Suprapubic skin (tissue), 4 donors: ENCODE measurements at regions not wholly inside any gene's neighbourhood (a gene's known extent, or its start where the extent isn't known, plus 50 kb on each side); places are given as distances from the start of the nearest gene placed in this dataset.

ENCODE experiments used
- DNase-seq, 2 donors: peaks; one replicate each; pipeline ENCODE4 v3.0.0-alpha.2; 2019; ENCODE audit warnings: low spot score in 2 of 2
- H3K27ac ChIP-seq: fragments of 200-600 bp; sonication (generic); one replicate; pipeline ENCODE4 v1.5.1; 2019
- H3K27me3 ChIP-seq: fragments of 200-600 bp; sonication (generic); one replicate; pipeline ENCODE4 v1.5.1; 2019
- H3K36me3 ChIP-seq: fragments of 200-600 bp; sonication (generic); one replicate; pipeline ENCODE4 v1.5.1; 2019
- H3K4me1 ChIP-seq: fragments of 200-600 bp; sonication (generic); one replicate; pipeline ENCODE4 v1.5.1; 2019
- H3K4me3 ChIP-seq: fragments of 200-600 bp; sonication (generic); one replicate; pipeline ENCODE4 v1.5.1; 2019; ENCODE audit warnings: mild to moderate bottlenecking
- H3K9me3 ChIP-seq: fragments of 200-600 bp; sonication (generic); one replicate; pipeline ENCODE4 v1.5.1; 2019
- CTCF ChIP-seq, 2 donors: fragments of 200-600 bp in 1 of 2; fragments of 450-650 bp in 1 of 2; sonication (generic) in 1 of 2; IDR thresholded peaks; one replicate each; pipeline ENCODE4 v1.5.1; 2016 to 2019; ENCODE audit warnings: antibody characterized with exemption in 2 of 2, mild to moderate bottlenecking in 1 of 2, moderate library complexity in 1 of 2
- EP300 ChIP-seq: sonication (generic); formaldehyde crosslinking; IDR thresholded peaks from one replicate; pipeline ENCODE4 v1.6.1; 2017; ENCODE audit warnings: antibody characterized with exemption
- POLR2A ChIP-seq, 2 donors: fragments of 450-650 bp; IDR thresholded peaks; one replicate each; pipeline ENCODE4 v1.6.1; 2017; ENCODE audit warnings: antibody characterized with exemption in 2 of 2, mild to moderate bottlenecking in 2 of 2, moderate library complexity in 2 of 2
- POLR2AphosphoS5 ChIP-seq, 3 donors: sonication (generic); formaldehyde crosslinking; IDR thresholded peaks; one replicate each; pipeline ENCODE4 v1.6.1; 2017; ENCODE audit warnings: antibody characterized with exemption in 3 of 3
- WGBS: methylation state at CpG from one replicate; pipeline ENCODE4 v1.1.5; 2018; 5-methylcytosine and 5-hydroxymethylcytosine counted together

GRCh38 chr13:104837756-104838155 is 1697.7 kb downstream of the EFNB2 start:
- H3K27me3 ChIP-seq = no peaks in the 10 kb centered on the region
- no peaks in the 10 kb centered on the region for H3K9me3 ChIP-seq
- DNase-seq = no peak
- TF ChIP-seq EP300 = no peak
- TF ChIP-seq POLR2A (IDR thresholded peaks at IDR 0.05) = no peak
- TF ChIP-seq CTCF (IDR thresholded peaks at IDR 0.05) = no peak
- no peak for TF ChIP-seq POLR2AphosphoS5 (IDR thresholded peaks at IDR 0.05)
- 15% methylated on average over 3 of the region's 3 CpGs for WGBS
- H3K4me3 ChIP-seq = no peak overlapping the region
- H3K36me3 ChIP-seq = no peaks in the 10 kb centered on the region
- H3K27ac ChIP-seq = no peak overlapping the region
- H3K4me1 ChIP-seq = no peaks in the 10 kb centered on the region

GRCh38 chr13:104833221-104833620 is 1702.2 kb downstream of the EFNB2 start:
- Histone ChIP-seq H3K27ac (no peak overlapping the region), H3K27me3 (no peaks in the 10 kb centered on the region), H3K36me3 (no peaks in the 10 kb centered on the region), H3K9me3 (no peaks in the 10 kb centered on the region), H3K4me3 (no peak overlapping the region), H3K4me1 (no peaks in the 10 kb centered on the region)
- 89% methylated on average over 1 of the region's 1 CpG for WGBS
- DNase-seq = no peak
- TF ChIP-seq CTCF (IDR thresholded peaks at IDR 0.05) (no peak), POLR2A (IDR thresholded peaks at IDR 0.05) (no peak), EP300 (no peak), POLR2AphosphoS5 (IDR thresholded peaks at IDR 0.05) (no peak)

GRCh38 chr13:104832231-104832630 is 1703.2 kb downstream of the EFNB2 start:
- TF ChIP-seq EP300 = no peak
- no peak for TF ChIP-seq POLR2AphosphoS5 (IDR thresholded peaks at IDR 0.05)
- TF ChIP-seq POLR2A (IDR thresholded peaks at IDR 0.05) = no peak
- TF ChIP-seq CTCF (IDR thresholded peaks at IDR 0.05) = no peak
- H3K36me3 ChIP-seq = no peaks in the 10 kb centered on the region
- no peaks in the 10 kb centered on the region for H3K4me1 ChIP-seq
- no peak for DNase-seq
- WGBS = 71% methylated on average over 4 of the region's 4 CpGs
- H3K27ac ChIP-seq = no peak overlapping the region
- H3K27me3 ChIP-seq = no peaks in the 10 kb centered on the region
- H3K9me3 ChIP-seq = no peaks in the 10 kb centered on the region
- H3K4me3 ChIP-seq = no peak overlapping the region

GRCh38 chr13:104831831-104832230 is 1703.6 kb downstream of the EFNB2 start:
- TF ChIP-seq POLR2AphosphoS5 (IDR thresholded peaks at IDR 0.05) (no peak), EP300 (no peak), POLR2A (IDR thresholded peaks at IDR 0.05) (no peak), CTCF (IDR thresholded peaks at IDR 0.05) (no peak)
- H3K9me3 ChIP-seq = no peaks in the 10 kb centered on the region
- no peaks in the 10 kb centered on the region for H3K4me1 ChIP-seq
- no peak for DNase-seq
- no peaks in the 10 kb centered on the region for H3K27me3 ChIP-seq
- H3K27ac ChIP-seq = no peak overlapping the region
- no peak overlapping the region for H3K4me3 ChIP-seq
- 89% methylated on average over 6 of the region's 6 CpGs for WGBS
- no peaks in the 10 kb centered on the region for H3K36me3 ChIP-seq

- no peak for DNase-seq
- no peaks in the 10 kb centered on the region for H3K27me3 ChIP-seq
- H3K4me1 ChIP-seq = no peaks in the 10 kb centered on the region
- no peak overlapping the region for H3K27ac ChIP-seq
- 95% methylated on average over 1 of the region's 1 CpG for WGBS
- H3K4me3 ChIP-seq = no peak overlapping the region
- H3K36me3 ChIP-seq = no peaks in the 10 kb centered on the region
- TF ChIP-seq POLR2A (IDR thresholded peaks at IDR 0.05) = no peak
- no peak for TF ChIP-seq POLR2AphosphoS5 (IDR thresholded peaks at IDR 0.05)
- TF ChIP-seq CTCF (IDR thresholded peaks at IDR 0.05) = no peak
- no peak for TF ChIP-seq EP300
- no peaks in the 10 kb centered on the region for H3K9me3 ChIP-seq
Observed at GRCh38 chr13:104823709-104824108, 1711.8 kb downstream of the EFNB2 start.
